Suppressor macrophage treated with lipopolysaccharide for 4 hours (primary cell): ENCODE measurements at regions not wholly inside any gene's neighbourhood (a gene's known extent, or its start where the extent isn't known, plus 50 kb on each side); places are given as distances from the start of the nearest gene placed in this dataset.
A peak's percentile ranks its signal among the peaks of the same experiment; 100 is the strongest.
"Not testable (repeated sequence)": the region's sequence is repeated elsewhere in the genome, so short reads cannot be mapped to it uniquely, and the experiment has no call there.

Experiments used
- DNase-seq: peaks from one replicate; pipeline ENCODE4 v3.0.0-alpha.2; 2020

DNA sequence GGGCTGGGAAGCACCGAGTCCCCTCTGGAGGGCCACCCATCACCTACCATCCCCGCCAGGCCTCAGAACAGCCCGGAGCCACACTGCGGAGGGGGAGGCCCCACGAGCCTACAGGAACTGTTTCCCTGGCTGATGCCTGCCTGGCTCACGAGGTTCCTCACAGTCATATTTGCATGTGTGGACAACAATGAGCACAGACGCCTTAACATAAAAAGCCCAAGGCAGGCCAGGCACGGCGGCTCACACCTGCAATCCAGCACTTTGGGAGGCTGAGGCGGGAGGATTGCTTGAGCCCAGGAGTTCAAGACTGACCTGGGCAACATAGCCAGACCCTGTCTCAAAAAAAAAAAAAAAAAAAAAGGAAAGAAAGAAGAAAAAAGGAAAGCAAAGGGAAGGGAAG lies 125.9 kb downstream of the FAM53A start:
- no peak for DNase-seq

DNA sequence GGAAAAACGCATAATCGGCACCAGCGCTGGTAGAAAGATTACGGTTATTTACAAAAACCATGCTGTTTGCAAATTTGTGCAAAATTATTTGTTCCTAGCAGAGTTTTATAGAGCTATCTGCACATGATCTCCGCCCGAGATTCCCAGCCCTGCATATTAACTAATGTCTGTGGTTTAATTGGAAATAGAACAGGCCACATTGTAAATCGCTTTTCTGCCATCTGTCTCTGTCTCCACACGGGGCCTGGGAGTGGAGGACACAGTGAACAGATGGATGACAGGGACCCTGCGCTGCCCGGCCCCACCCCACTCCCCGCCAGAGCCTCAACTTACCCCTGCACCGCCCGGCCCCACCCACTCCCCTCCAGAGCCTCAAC lies 126.9 kb downstream of the FAM53A start:
- DNase-seq = no peak

- no peak for DNase-seq
These were observed 127.4 kb downstream of the FAM53A start for GRCh38 chr4:1556541-1557220.

DNA sequence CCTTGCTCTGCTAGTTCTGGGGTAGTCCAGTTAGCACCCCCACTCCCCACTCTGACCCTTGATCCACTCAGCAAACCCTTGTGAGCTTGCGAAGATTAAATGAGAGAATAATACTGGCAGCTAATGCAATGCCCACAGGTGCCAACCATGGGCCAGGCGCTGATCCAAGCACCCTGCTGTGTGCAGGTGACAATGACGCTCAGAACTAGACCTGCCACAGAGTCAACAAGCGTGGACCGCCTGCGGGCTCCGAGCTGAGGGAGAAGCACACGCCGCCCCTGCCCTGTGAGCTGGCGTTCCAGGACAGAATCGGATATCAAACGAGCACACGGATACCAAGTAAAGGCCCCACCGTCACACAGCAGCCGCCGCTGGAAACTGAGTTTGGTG lies 129.2 kb downstream of the FAM53A start:
- no peak for DNase-seq

GRCh38 chr4:1554246-1554875 lies 129.8 kb downstream of the FAM53A start:
- no peak for DNase-seq

- no peak for DNase-seq
These were observed 130.7 kb downstream of the FAM53A start for GRCh38 chr4:1553365-1553764.

DNA sequence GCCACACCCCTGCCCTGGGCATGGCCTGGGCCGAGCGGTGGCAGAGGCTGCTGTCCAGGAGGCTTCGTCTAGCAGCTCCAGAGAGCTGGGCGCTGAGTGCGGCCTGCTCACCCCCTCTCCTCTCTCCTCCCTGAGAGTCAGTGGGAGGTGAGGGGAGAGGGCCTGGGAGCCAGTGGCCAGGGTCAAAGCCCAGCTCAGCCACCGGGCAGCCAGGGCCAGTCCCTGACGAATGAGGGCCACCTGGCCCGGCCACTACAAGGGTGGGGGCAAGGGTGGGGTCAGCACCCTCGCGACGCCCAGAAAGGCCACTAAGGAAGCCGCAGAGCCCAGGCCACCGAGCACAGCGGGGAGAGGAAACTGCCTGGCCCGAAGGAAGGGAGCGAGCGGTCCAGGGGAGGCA lies 131.7 kb downstream of the FAM53A start:
- DNase-seq = no peak

GRCh38 chr4:1551211-1551610 lies 132.9 kb downstream of the FAM53A start:
- no peak for DNase-seq

GRCh38 chr4:1550122-1551070 lies 133.7 kb downstream of the FAM53A start:
- DNase-seq = no peak

DNA sequence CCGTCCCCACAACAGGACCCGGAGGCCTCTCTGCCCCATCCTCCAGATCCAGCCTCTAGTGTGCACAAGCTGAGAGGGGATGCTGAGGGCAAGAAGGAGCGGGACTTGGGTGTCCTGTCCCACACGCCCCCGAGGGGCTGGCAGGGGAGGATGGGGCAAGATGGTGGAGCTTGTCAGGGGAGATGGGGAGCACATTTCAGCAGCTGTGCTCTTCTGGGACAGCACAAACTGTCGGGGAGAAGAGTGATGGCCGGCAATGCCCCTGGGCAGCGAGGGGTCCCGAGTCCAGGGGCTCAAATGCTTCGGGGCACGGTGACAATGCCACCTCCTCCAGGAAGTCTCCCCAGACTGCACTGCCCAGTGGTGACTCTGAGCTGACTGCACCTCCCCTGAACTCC lies 134.5 kb downstream of the FAM53A start:
- DNase-seq = no peak

- peak; percentile 49 for DNase-seq
These were observed 135.1 kb downstream of the FAM53A start for GRCh38 chr4:1548827-1549637.

- DNase-seq = no peak
These were observed 136.0 kb downstream of the FAM53A start for GRCh38 chr4:1547856-1548826.

DNA sequence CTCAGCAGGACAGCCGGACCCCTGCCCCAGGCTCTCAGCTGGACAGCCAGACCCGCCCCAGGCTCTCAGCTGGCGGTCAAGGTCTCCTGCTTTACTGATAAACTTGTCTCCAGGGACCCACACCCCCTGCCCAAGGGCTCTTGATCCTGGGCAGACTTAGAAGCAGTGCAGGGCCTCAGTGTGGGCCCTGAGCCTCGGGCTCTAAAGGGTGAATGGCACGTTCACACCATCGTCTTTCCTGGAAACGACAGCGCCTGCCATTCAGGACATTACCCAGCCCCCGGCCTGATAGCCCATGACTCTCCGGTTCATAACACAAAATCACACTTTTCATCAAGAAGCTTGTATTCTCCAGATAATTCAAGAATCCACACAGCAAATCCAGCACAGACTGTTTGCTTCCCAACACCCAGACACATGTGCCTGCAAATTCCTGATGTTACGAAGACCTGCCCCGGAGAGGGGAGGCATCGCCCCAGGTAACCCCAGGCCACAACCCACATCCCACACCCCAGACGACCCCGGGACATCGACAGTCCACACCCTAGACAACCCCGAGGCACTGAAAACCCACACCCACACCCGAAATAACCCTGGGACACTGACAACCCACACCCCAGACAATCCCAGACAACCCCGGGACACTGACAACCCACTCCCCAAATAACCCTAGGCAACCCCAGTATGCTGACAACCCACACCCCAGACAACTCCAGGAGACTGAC lies 136.8 kb downstream of the FAM53A start:
- DNase-seq = no peak

GRCh38 chr4:1544861-1545281 lies 138.6 kb upstream of the NKX1-1 start:
- no peak for DNase-seq

GRCh38 chr4:1544435-1544834 lies 138.2 kb upstream of the NKX1-1 start:
- DNase-seq = not testable (repeated sequence)

DNA sequence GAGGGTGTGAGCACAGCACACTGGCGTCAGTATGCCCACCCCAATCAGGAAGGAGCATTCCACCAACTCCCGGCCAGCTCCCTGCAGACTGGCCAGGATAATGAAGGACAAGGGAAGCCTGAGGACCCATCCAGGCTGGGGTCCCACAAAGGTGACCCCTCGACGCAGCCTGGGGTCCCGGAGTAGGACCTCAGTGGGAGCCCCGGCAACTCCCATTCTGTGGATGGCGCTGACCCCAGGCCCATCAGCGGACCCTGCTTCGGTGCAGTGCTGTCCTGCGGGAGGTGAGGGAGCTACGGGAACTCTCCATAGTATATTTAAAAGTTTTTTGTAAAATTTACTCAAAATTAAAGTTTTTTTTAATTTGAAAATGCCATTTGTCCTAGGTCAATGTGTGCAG lies 137.7 kb upstream of the NKX1-1 start:
- DNase-seq = no peak

DNA sequence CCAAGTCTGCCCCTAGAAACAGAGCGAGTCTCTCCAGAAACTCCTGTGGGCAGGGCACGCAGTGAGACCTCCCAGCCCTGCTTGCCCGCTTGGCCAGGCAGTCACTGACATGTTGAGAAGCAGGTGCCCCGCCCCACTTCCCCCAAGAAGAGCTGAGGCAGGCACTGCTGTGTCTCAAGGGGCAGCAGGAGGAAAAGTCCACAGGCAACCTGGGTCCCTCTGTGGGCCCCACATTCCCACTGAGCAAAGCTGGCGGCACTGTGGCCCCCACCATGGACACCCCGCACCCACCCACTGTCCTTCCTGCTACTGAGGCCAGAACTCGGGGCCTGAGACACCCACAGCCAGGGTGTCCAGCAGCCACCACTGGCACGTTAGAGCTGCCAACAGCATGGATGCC lies 137.3 kb upstream of the NKX1-1 start:
- no peak for DNase-seq

DNA sequence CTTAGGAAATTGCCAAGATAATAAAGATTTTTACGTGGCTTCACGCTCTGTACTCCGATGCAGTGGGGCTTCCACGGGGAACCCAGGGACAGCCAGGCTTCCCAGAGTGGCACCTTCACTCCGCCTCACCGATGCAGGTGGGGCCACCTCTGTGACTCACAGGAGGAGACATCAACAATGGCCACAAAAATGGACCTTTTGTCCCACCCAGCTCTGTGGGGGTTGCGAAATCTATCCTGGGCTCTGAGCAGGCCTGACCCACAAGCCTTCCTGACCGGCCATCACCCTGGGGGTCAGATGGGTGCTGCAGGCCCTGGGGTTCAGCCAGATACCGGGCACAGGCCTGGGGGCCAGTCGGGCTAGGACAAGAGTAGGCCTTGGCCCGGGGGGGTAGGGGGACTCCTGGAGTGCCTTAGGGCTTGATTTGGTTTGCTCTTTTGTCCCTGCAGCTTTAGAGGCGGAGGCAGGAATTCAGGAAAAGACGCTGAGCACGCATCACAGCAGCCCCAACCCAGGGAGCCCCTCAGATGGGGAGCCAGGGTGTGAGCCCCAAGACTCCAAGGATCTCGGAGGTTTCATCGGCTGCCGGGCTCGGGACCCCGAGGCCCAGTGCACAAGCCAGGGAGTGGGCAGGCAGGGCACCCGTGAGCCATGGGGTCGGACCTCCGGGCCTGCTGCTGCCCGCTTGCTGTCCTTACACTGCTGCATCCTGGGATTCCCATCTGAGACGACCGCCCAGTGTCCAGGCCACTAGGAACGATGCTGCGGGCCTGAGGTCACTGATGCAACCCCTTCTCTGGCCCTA lies 136.5 kb upstream of the NKX1-1 start:
- DNase-seq = no peak

DNA sequence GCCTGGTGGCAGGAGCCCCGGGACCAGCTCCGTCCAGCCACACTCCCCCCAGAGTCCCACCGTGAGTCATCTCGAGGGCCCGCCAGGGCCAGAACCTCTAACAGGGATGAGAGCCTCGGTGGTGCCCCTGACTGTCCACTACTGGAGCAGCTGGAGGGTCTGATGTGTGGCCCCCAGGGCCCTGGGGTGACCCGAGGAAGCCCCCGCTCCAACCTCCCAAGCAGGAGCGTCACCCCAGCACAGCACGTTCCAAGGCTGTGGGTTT lies 135.9 kb upstream of the NKX1-1 start:
- no peak for DNase-seq

- no peak for DNase-seq
These were observed 135.4 kb upstream of the NKX1-1 start for GRCh38 chr4:1541449-1542225.
